ENCODE measurements at regions not wholly inside any gene's neighbourhood (a gene's known extent, or its start where the extent isn't known, plus 50 kb on each side); places are given as distances from the start of the nearest gene placed in this dataset.

- DNase-seq = no peak
These were observed 176.5 kb downstream of the DLL1 start for GRCh38 chr6:170114187-170114945.

GRCh38 chr6:170113141-170113540 is 177.7 kb downstream of the DLL1 start:
- DNase-seq = no peak

GRCh38 chr6:170112583-170112860 is 178.4 kb downstream of the DLL1 start:
- DNase-seq = no peak

GRCh38 chr6:170111816-170112582 is 178.9 kb downstream of the DLL1 start:
- no peak for DNase-seq

- no peak for DNase-seq
These were observed 179.7 kb downstream of the DLL1 start for GRCh38 chr6:170111141-170111664.

- no peak for DNase-seq
These were observed 180.4 kb downstream of the DLL1 start for GRCh38 chr6:170110201-170111140.

GRCh38 chr6:170108890-170109587 is 181.8 kb downstream of the DLL1 start:
- no peak for DNase-seq

GRCh38 chr6:170108456-170108855 is 182.4 kb downstream of the DLL1 start:
- DNase-seq = no peak

- no peak for DNase-seq
These were observed 183.2 kb downstream of the DLL1 start for GRCh38 chr6:170107606-170108222.

- DNase-seq = no peak
These were observed 183.9 kb downstream of the DLL1 start for GRCh38 chr6:170106906-170107525.

GRCh38 chr6:170102582-170103481 is 188.0 kb downstream of the DLL1 start:
- no peak for DNase-seq

GRCh38 chr6:170102038-170102437 is 188.8 kb downstream of the DLL1 start:
- no peak for DNase-seq

GRCh38 chr6:170101281-170102035 is 189.4 kb downstream of the DLL1 start:
- DNase-seq = no peak

GRCh38 chr6:170100046-170100445 is 190.8 kb downstream of the DLL1 start:
- no peak for DNase-seq

- DNase-seq = no peak
These were observed 191.5 kb downstream of the DLL1 start for GRCh38 chr6:170099387-170099786.

- no peak for DNase-seq
These were observed 192.3 kb downstream of the DLL1 start for GRCh38 chr6:170098428-170099170.

GRCh38 chr6:170097505-170098427 is 193.1 kb downstream of the DLL1 start:
- no peak for DNase-seq
